Caco-2 (cell line): ENCODE measurements at regions not wholly inside any gene's neighbourhood (a gene's known extent, or its start where the extent isn't known, plus 50 kb on each side); places are given as distances from the start of the nearest gene placed in this dataset.

ENCODE experiments used
- BruUV-seq: library from RNA; stranded (reverse); fragments of 400-500 nt; replicated peaks from 2 replicates; lab custom pipeline; 2021; lab: Mats Ljungman, UMichigan
- CTCF ChIA-PET: fragments of 300-600 bp; sonication (Branson Sonifier 250); formaldehyde crosslinking; loops from one replicate; lab custom pipeline; 2022; ENCODE audit warnings: antibody characterized with exemption; lab: Charles Lee
- POLR2A ChIA-PET: fragments of 300-600 bp; sonication (Branson Sonifier 250); formaldehyde crosslinking; loops from one replicate; lab custom pipeline; 2022; ENCODE audit warnings: antibody characterized with exemption; lab: Charles Lee
- DNase-seq, 2 experiments: peaks; one replicate each; pipeline versions ENCODE4 v3.0.0 to v3.0.0-alpha.2; 2020 to 2022
- H3K27me3 ChIP-seq: replicated peaks from 2 replicates; pipeline ENCODE4 v1.6.0; 2011; ENCODE audit warnings: low read length; ENCODE audit not compliant: control insufficient read depth, insufficient read depth
- H3K36me3 ChIP-seq: 2 replicates; pipeline ENCODE4 v1.5.1; 2011; ENCODE audit warnings: low read length; ENCODE audit not compliant: control insufficient read depth, insufficient read depth
- H3K4me1 ChIP-seq: fragments of 250-450 bp; sonication (Bioruptor Pico); 2 replicates; pipeline ENCODE4 v1.5.1; 2020; ENCODE audit warnings: mild to moderate bottlenecking
- H3K4me3 ChIP-seq: 2 replicates; pipeline ENCODE4 v1.5.1; 2011; ENCODE audit warnings: low read depth, mild to moderate bottlenecking, control low read depth, low read length
- H3K9me3 ChIP-seq: fragments of 250-450 bp; sonication (Bioruptor Pico); 2 replicates; pipeline ENCODE4 v1.5.1; 2020; ENCODE audit warnings: mild to moderate bottlenecking, moderate library complexity
- H3K27ac Mint-ChIP-seq: one replicate; pipeline ENCODE4 v1.8.0; 2022; ENCODE audit warnings: mixed read lengths; ENCODE audit not compliant: unreplicated experiment
- H3K27me3 Mint-ChIP-seq: one replicate; pipeline ENCODE4 v1.8.0; 2022; ENCODE audit warnings: mixed read lengths; ENCODE audit not compliant: insufficient read depth, unreplicated experiment
- H3K36me3 Mint-ChIP-seq: one replicate; pipeline ENCODE4 v1.8.0; 2022; ENCODE audit warnings: mild to moderate bottlenecking, mixed read lengths; ENCODE audit not compliant: insufficient read depth, unreplicated experiment
- H3K4me1 Mint-ChIP-seq: one replicate; pipeline ENCODE4 v1.8.0; 2022; ENCODE audit warnings: low read depth, mixed read lengths; ENCODE audit not compliant: unreplicated experiment
- H3K4me3 Mint-ChIP-seq: one replicate; pipeline ENCODE4 v1.8.0; 2022; ENCODE audit warnings: mild to moderate bottlenecking, moderate library complexity, mixed read lengths; ENCODE audit not compliant: unreplicated experiment
- H3K9me3 Mint-ChIP-seq: one replicate; pipeline ENCODE4 v1.8.0; 2022; ENCODE audit warnings: mixed read lengths; ENCODE audit not compliant: unreplicated experiment
- CTCF ChIP-seq, 2 experiments: fragments of 200-600 bp in 1 of 2; IDR thresholded peaks; 1 replicate in 1 of 2; 2 replicates in 1 of 2; pipeline versions ENCODE4 v1.5.1 to v1.8.0; 2011 to 2022; ENCODE audit warnings: antibody characterized with exemption in 1 of 2, control low read depth in 1 of 2, inconsistent platforms in 1 of 2, low read depth in 1 of 2, low read length in 1 of 2, mild to moderate bottlenecking in 1 of 2, moderate library complexity in 1 of 2; ENCODE audit not compliant: insufficient read depth in 1 of 2, severe bottlenecking in 1 of 2, unreplicated experiment in 1 of 2
- intact Hi-C: fragments of 100-400 bp; cut with micrococcal nuclease; formaldehyde crosslinking; loops from one replicate; pipeline ENCODE4 v1.10.0; 2022; ENCODE audit not compliant: unreplicated experiment

- no peak overlapping the region for H3K4me3 Mint-ChIP-seq
- no TSS peak for BruUV-seq
Observed at GRCh38 chr4:28117084-28117682, 1256.5 kb downstream of the STIM2 start.

GRCh38 chr4:28146191-28146590 is 1285.5 kb downstream of the STIM2 start:
- Mint-ChIP-seq H3K9me3 (no peaks in the 10 kb centered on the region), H3K4me1 (no peaks in the 10 kb centered on the region), H3K27ac (no peak overlapping the region), H3K4me3 (no peak overlapping the region), H3K36me3 (no peaks in the 10 kb centered on the region), H3K27me3 (no peaks in the 10 kb centered on the region)
- Histone ChIP-seq H3K9me3 (no peaks in the 10 kb centered on the region), H3K4me1 (no peaks in the 10 kb centered on the region), H3K36me3 (no peaks in the 10 kb centered on the region), H3K4me3 (no peak overlapping the region), H3K27me3 (no peaks in the 10 kb centered on the region)
- BruUV-seq, result no TSS peak
- POLR2A ChIA-PET, result no interaction called here
- CTCF ChIA-PET, result no interaction called here
- DNase-seq, result no peak
- intact Hi-C loops, result no loop called here
- TF ChIP-seq CTCF (IDR thresholded peaks at IDR 0.05; ENCODE audit: insufficient read depth in 1 of 2, low read depth in 1 of 2, low read length in 1 of 2, severe bottlenecking in 1 of 2, unreplicated experiment in 1 of 2), result no peak

More at GRCh38 chr4:28117084-28117682, 1256.5 kb downstream of the STIM2 start:
- H3K27ac Mint-ChIP-seq, result no peak overlapping the region
- no peaks in the 10 kb centered on the region for H3K4me1 Mint-ChIP-seq
- no peaks in the 10 kb centered on the region for H3K36me3 Mint-ChIP-seq
- TF ChIP-seq CTCF (IDR thresholded peaks at IDR 0.05; ENCODE audit: insufficient read depth in 1 of 2, low read depth in 1 of 2, low read length in 1 of 2, severe bottlenecking in 1 of 2, unreplicated experiment in 1 of 2), result no peak
- no peaks in the 10 kb centered on the region for H3K9me3 Mint-ChIP-seq
- Histone ChIP-seq H3K36me3 (no peaks in the 10 kb centered on the region), H3K4me1 (no peaks in the 10 kb centered on the region), H3K9me3 (no peaks in the 10 kb centered on the region), H3K27me3 (no peaks in the 10 kb centered on the region), H3K4me3 (no peak overlapping the region)
- peaks cover 2% of the 10 kb centered on the region for H3K27me3 Mint-ChIP-seq
- POLR2A ChIA-PET, result no interaction called here
- CTCF ChIA-PET, result no interaction called here
- DNase-seq, result no peak
- intact Hi-C loops, result no loop called here

- TF ChIP-seq CTCF (IDR thresholded peaks at IDR 0.05; ENCODE audit: insufficient read depth in 1 of 2, low read depth in 1 of 2, low read length in 1 of 2, severe bottlenecking in 1 of 2, unreplicated experiment in 1 of 2), result no peak
- Mint-ChIP-seq H3K4me1 (no peaks in the 10 kb centered on the region), H3K9me3 (no peaks in the 10 kb centered on the region), H3K4me3 (no peak overlapping the region), H3K36me3 (no peaks in the 10 kb centered on the region), H3K27ac (no peak overlapping the region), H3K27me3 (no peaks in the 10 kb centered on the region)
- ChIA-PET POLR2A (no interaction called here), CTCF (no interaction called here)
- no peaks in the 10 kb centered on the region for H3K36me3 ChIP-seq
- intact Hi-C loops, result no loop called here
- H3K9me3 ChIP-seq, result no peaks in the 10 kb centered on the region
- BruUV-seq, result no TSS peak
- H3K4me1 ChIP-seq, result no peaks in the 10 kb centered on the region
- no peaks in the 10 kb centered on the region for H3K27me3 ChIP-seq
- DNase-seq, result no peak
- no peak overlapping the region for H3K4me3 ChIP-seq
Observed at GRCh38 chr4:28148221-28148620, 1287.6 kb downstream of the STIM2 start.
